HEK293 (cell line): ENCODE measurements at regions not wholly inside any gene's neighbourhood (a gene's known extent, or its start where the extent isn't known, plus 50 kb on each side); places are given as distances from the start of the nearest gene placed in this dataset.

Experiments
- CTCF ChIA-PET: fragments of 350-600 bp; formaldehyde crosslinking; extraction: SDS; loops from one replicate; lab custom pipeline; 2021; ENCODE audit warnings: antibody characterized with exemption; lab: Yijun Ruan, JAX
- POLR2A ChIA-PET: fragments of 300-600 bp; formaldehyde crosslinking; extraction: SDS; loops from one replicate; lab custom pipeline; 2020; ENCODE audit warnings: antibody characterized with exemption, inconsistent platforms; lab: Yijun Ruan, JAX
- H3K27ac ChIP-seq: fragments of 200-500 bp; sonication (Bioruptor generic); 2 replicates; pipeline ENCODE4 v1.5.1; 2014; ENCODE audit warnings: low read depth, low read length, control low read depth, inconsistent platforms; ENCODE audit errors: extremely low read depth
- H3K36me3 ChIP-seq, 2 experiments: fragments of 200-500 bp in 1 of 2; sonication (Bioruptor generic) in 1 of 2; 1 replicate in 1 of 2; 2 replicates in 1 of 2; pipeline ENCODE4 v1.5.1; 2014 to 2017; ENCODE audit warnings: inconsistent platforms in 2 of 2, low read length in 2 of 2; ENCODE audit not compliant: control insufficient read depth in 2 of 2, insufficient read depth in 1 of 2
- H3K4me1 ChIP-seq: fragments of 200-500 bp; sonication (Bioruptor generic); 2 replicates; pipeline ENCODE4 v1.5.1; 2014; ENCODE audit warnings: mild to moderate bottlenecking, low read length, inconsistent platforms; ENCODE audit not compliant: control insufficient read depth, insufficient read depth
- H3K4me3 ChIP-seq: 2 replicates; pipeline ENCODE4 v1.5.1; 2011; ENCODE audit warnings: low read depth, mild to moderate bottlenecking, control low read depth, low read length, moderate library complexity
- H3K9me3 ChIP-seq: fragments of 200-500 bp; sonication (Bioruptor generic); 2 replicates; pipeline ENCODE4 v1.5.1; 2014; ENCODE audit warnings: low read depth, low read length, inconsistent platforms; ENCODE audit not compliant: control insufficient read depth, insufficient read depth
- BCL11B ChIP-seq: fragments of 450-650 bp; formaldehyde crosslinking; IDR thresholded peaks from 2 replicates; pipeline ENCODE4 v1.5.1; 2016; ENCODE audit warnings: low read depth, missing biosample characterization, missing genetic modification characterization
- INSM2 ChIP-seq: fragments of 450-650 bp; formaldehyde crosslinking; IDR thresholded peaks from 2 replicates; pipeline ENCODE4 v1.5.1; 2016; ENCODE audit warnings: missing biosample characterization, missing genetic modification characterization
- KLF9 ChIP-seq: fragments of 450-650 bp; formaldehyde crosslinking; IDR thresholded peaks from 2 replicates; pipeline ENCODE4 v1.5.1; 2016; ENCODE audit warnings: missing biosample characterization, missing genetic modification characterization, low read depth
- MZF1 ChIP-seq: fragments of 450-650 bp; formaldehyde crosslinking; IDR thresholded peaks from 2 replicates; pipeline ENCODE4 v1.5.1; 2017; ENCODE audit warnings: missing biosample characterization, missing genetic modification characterization, borderline replicate concordance
- OSR2 ChIP-seq: fragments of 450-650 bp; formaldehyde crosslinking; IDR thresholded peaks from 2 replicates; pipeline ENCODE4 v1.5.1; 2016; ENCODE audit warnings: missing biosample characterization, missing genetic modification characterization
- ZBTB20 ChIP-seq: fragments of 450-650 bp; formaldehyde crosslinking; IDR thresholded peaks from 2 replicates; pipeline ENCODE4 v1.5.1; 2016; ENCODE audit warnings: missing biosample characterization, missing genetic modification characterization
- ZFP69B ChIP-seq: fragments of 450-650 bp; formaldehyde crosslinking; IDR thresholded peaks from 2 replicates; pipeline ENCODE4 v1.5.1; 2016; ENCODE audit warnings: missing biosample characterization, missing genetic modification characterization
- ZNF121 ChIP-seq: fragments of 450-650 bp; formaldehyde crosslinking; IDR thresholded peaks from 2 replicates; pipeline ENCODE4 v1.5.1; 2016; ENCODE audit warnings: missing biosample characterization, missing genetic modification characterization
- ZNF157 ChIP-seq: fragments of 450-650 bp; formaldehyde crosslinking; IDR thresholded peaks from 2 replicates; pipeline ENCODE4 v1.5.1; 2016; ENCODE audit warnings: missing biosample characterization, missing genetic modification characterization
- ZNF16 ChIP-seq: fragments of 450-650 bp; formaldehyde crosslinking; IDR thresholded peaks from 2 replicates; pipeline ENCODE4 v1.5.1; 2016; ENCODE audit warnings: low read depth, missing biosample characterization, missing genetic modification characterization
- ZNF23 ChIP-seq: fragments of 450-650 bp; formaldehyde crosslinking; IDR thresholded peaks from 2 replicates; pipeline ENCODE4 v1.5.1; 2016; ENCODE audit warnings: missing biosample characterization, missing genetic modification characterization, borderline replicate concordance
- ZNF280C ChIP-seq: fragments of 450-650 bp; formaldehyde crosslinking; IDR thresholded peaks from 2 replicates; pipeline ENCODE4 v1.5.1; 2016; ENCODE audit warnings: missing biosample characterization, missing genetic modification characterization
- ZNF423 ChIP-seq: fragments of 450-650 bp; formaldehyde crosslinking; IDR thresholded peaks from 2 replicates; pipeline ENCODE4 v1.5.1; 2016; ENCODE audit warnings: missing biosample characterization, missing genetic modification characterization
- ZNF510 ChIP-seq: fragments of 450-650 bp; formaldehyde crosslinking; IDR thresholded peaks from 2 replicates; pipeline ENCODE4 v1.5.1; 2018; ENCODE audit warnings: mild to moderate bottlenecking, missing genetic modification characterization, missing biosample characterization; ENCODE audit not compliant: insufficient replicate concordance
- ZNF513 ChIP-seq: fragments of 450-650 bp; IDR thresholded peaks from 2 replicates; pipeline ENCODE4 v1.5.1; 2018; ENCODE audit warnings: missing biosample characterization, missing genetic modification characterization
- ZNF514 ChIP-seq: fragments of 450-650 bp; formaldehyde crosslinking; IDR thresholded peaks from 2 replicates; pipeline ENCODE4 v1.5.1; 2016; ENCODE audit warnings: missing biosample characterization, missing genetic modification characterization
- ZNF530 ChIP-seq: fragments of 450-650 bp; formaldehyde crosslinking; IDR thresholded peaks from 2 replicates; pipeline ENCODE4 v1.5.1; 2016; ENCODE audit warnings: low read depth, missing biosample characterization, missing genetic modification characterization
- ZNF610 ChIP-seq: fragments of 450-650 bp; formaldehyde crosslinking; IDR thresholded peaks from 2 replicates; pipeline ENCODE4 v1.5.1; 2016; ENCODE audit warnings: missing biosample characterization, missing genetic modification characterization, borderline replicate concordance
- ZNF626 ChIP-seq: fragments of 450-650 bp; sonication (Bioruptor Pico); formaldehyde crosslinking; IDR thresholded peaks from 2 replicates; pipeline ENCODE4 v1.5.1; 2018; ENCODE audit warnings: missing biosample characterization, missing genetic modification characterization, inconsistent platforms
- TF ChIP-seq, protein P1 (sequence below): fragments of 450-650 bp; formaldehyde crosslinking; IDR thresholded peaks from 2 replicates; pipeline ENCODE4 v1.5.1; 2016; ENCODE audit warnings: missing biosample characterization, missing genetic modification characterization
- TF ChIP-seq, protein P2 (sequence below): fragments of 450-650 bp; formaldehyde crosslinking; IDR thresholded peaks from 2 replicates; pipeline ENCODE4 v1.5.1; 2017; ENCODE audit warnings: missing biosample characterization, missing genetic modification characterization

GRCh38 chr10:128722947-128723346 lies 596.7 kb upstream of the MKI67 start:
- H3K4me3 ChIP-seq, result no peak overlapping the region
- no peak for TF ChIP-seq ZNF121 (tag by site-specific recombination)
- no peak for TF ChIP-seq ZNF514 (tag by site-specific recombination)
- TF ChIP-seq ZNF23 (tag by site-specific recombination), result no peak
- TF ChIP-seq OSR2 (tag by site-specific recombination), result no peak
- TF ChIP-seq ZNF530 (tag by site-specific recombination), result no peak
- no peak for TF ChIP-seq ZBTB20
- TF ChIP-seq ZNF626 (tag by site-specific recombination), result no peak
- TF ChIP-seq, all 188 proteins: peak for 0
- no peaks in the 10 kb centered on the region for H3K36me3 ChIP-seq
- H3K9me3 ChIP-seq, result no peaks in the 10 kb centered on the region
- CTCF ChIA-PET, result interaction anchor here (0.5 kb wide), 2 partner anchors 1160 to 1372 kb away, joined by 3 to 4 read pairs; no protein-coding TSS in a partner anchor
- H3K4me1 ChIP-seq, result no peaks in the 10 kb centered on the region
- no peak overlapping the region for H3K27ac ChIP-seq
- POLR2A ChIA-PET, result no interaction called here

DNA sequence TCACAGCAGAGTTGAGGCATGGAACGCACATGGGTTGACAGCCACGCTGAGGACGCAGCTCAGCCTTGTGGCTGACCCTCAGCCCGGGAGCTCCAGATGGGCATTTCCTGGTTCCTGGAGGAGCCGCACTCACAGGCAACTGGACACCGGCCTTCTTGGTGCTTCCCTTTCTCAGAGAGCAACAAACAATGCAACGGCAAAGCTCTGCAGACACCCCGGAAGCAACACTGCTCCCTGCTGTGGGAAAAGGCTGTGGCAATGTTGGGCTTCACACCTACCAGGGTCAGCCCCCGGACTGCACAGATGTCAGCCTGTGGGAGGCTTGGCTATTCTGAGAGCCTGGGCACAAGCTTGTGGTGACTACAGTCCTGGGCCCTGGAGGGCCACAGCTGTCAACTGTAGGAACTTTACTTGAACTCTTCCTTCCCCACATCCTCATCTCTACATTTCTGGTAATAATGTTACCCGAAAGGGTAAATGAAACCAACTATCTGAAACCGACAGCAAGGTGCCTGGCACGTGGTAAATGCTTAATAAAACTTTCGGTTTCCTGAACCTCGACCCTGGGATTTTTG lies 597.5 kb upstream of the MKI67 start:
- ChIA-PET CTCF (no interaction called here), POLR2A (interaction anchor here (0.6 kb wide), 1 partner anchor 199 kb away, joined by 3 read pairs; no protein-coding TSS in a partner anchor)
- H3K4me3 ChIP-seq, result no peak overlapping the region
- H3K36me3 ChIP-seq, result no peaks in the 10 kb centered on the region
- no peaks in the 10 kb centered on the region for H3K4me1 ChIP-seq
- no peak overlapping the region for H3K27ac ChIP-seq
- H3K9me3 ChIP-seq, result no peaks in the 10 kb centered on the region
- TF ChIP-seq, protein P1, sequence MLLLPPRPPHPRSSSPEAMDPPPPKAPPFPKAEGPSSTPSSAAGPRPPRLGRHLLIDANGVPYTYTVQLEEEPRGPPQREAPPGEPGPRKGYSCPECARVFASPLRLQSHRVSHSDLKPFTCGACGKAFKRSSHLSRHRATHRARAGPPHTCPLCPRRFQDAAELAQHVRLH, result no peak
- TF ChIP-seq KLF9 (no peak), ZNF510 (tag by site-specific recombination) (no peak), ZFP69B (no peak), ZNF610 (tag by site-specific recombination) (no peak), MZF1 (tag by site-specific recombination) (no peak), ZNF16 (tag by site-specific recombination) (no peak), ZNF423 (tag by site-specific recombination) (no peak), ZNF513 (tag by site-specific recombination) (no peak), ZNF157 (tag by site-specific recombination) (no peak), BCL11B (tag by site-specific recombination) (no peak), ZNF280C (tag by site-specific recombination) (no peak), INSM2 (tag by site-specific recombination) (no peak)
- TF ChIP-seq, protein P2, sequence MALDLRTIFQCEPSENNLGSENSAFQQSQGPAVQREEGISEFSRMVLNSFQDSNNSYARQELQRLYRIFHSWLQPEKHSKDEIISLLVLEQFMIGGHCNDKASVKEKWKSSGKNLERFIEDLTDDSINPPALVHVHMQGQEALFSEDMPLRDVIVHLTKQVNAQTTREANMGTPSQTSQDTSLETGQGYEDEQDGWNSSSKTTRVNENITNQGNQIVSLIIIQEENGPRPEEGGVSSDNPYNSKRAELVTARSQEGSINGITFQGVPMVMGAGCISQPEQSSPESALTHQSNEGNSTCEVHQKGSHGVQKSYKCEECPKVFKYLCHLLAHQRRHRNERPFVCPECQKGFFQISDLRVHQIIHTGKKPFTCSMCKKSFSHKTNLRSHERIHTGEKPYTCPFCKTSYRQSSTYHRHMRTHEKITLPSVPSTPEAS (tag by site-specific recombination), result no peak
